ENCODE measurements at regions not wholly inside any gene's neighbourhood (a gene's known extent, or its start where the extent isn't known, plus 50 kb on each side); places are given as distances from the start of the nearest gene placed in this dataset.

DNA sequence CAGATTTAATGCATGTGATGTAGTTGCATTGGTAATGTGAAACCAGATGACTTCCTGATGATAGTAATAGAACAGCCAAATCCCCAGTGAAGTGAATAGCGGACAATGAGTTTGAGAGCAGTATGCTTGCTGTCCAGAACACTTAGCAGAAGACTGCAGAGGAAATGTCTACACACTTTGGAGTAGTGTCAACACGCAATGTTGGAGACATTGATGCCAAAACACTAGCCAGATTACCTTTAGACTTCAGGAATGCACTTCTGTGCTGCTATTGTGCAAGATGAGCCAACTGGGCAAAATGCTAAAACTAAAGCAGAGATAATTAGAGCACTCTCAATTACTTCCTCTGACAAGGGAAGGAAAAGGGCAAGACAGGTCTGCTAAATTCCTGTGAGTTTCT lies 176.7 kb downstream of the PRDM9 start (continued):
- TF ChIP-seq, protein P1, sequence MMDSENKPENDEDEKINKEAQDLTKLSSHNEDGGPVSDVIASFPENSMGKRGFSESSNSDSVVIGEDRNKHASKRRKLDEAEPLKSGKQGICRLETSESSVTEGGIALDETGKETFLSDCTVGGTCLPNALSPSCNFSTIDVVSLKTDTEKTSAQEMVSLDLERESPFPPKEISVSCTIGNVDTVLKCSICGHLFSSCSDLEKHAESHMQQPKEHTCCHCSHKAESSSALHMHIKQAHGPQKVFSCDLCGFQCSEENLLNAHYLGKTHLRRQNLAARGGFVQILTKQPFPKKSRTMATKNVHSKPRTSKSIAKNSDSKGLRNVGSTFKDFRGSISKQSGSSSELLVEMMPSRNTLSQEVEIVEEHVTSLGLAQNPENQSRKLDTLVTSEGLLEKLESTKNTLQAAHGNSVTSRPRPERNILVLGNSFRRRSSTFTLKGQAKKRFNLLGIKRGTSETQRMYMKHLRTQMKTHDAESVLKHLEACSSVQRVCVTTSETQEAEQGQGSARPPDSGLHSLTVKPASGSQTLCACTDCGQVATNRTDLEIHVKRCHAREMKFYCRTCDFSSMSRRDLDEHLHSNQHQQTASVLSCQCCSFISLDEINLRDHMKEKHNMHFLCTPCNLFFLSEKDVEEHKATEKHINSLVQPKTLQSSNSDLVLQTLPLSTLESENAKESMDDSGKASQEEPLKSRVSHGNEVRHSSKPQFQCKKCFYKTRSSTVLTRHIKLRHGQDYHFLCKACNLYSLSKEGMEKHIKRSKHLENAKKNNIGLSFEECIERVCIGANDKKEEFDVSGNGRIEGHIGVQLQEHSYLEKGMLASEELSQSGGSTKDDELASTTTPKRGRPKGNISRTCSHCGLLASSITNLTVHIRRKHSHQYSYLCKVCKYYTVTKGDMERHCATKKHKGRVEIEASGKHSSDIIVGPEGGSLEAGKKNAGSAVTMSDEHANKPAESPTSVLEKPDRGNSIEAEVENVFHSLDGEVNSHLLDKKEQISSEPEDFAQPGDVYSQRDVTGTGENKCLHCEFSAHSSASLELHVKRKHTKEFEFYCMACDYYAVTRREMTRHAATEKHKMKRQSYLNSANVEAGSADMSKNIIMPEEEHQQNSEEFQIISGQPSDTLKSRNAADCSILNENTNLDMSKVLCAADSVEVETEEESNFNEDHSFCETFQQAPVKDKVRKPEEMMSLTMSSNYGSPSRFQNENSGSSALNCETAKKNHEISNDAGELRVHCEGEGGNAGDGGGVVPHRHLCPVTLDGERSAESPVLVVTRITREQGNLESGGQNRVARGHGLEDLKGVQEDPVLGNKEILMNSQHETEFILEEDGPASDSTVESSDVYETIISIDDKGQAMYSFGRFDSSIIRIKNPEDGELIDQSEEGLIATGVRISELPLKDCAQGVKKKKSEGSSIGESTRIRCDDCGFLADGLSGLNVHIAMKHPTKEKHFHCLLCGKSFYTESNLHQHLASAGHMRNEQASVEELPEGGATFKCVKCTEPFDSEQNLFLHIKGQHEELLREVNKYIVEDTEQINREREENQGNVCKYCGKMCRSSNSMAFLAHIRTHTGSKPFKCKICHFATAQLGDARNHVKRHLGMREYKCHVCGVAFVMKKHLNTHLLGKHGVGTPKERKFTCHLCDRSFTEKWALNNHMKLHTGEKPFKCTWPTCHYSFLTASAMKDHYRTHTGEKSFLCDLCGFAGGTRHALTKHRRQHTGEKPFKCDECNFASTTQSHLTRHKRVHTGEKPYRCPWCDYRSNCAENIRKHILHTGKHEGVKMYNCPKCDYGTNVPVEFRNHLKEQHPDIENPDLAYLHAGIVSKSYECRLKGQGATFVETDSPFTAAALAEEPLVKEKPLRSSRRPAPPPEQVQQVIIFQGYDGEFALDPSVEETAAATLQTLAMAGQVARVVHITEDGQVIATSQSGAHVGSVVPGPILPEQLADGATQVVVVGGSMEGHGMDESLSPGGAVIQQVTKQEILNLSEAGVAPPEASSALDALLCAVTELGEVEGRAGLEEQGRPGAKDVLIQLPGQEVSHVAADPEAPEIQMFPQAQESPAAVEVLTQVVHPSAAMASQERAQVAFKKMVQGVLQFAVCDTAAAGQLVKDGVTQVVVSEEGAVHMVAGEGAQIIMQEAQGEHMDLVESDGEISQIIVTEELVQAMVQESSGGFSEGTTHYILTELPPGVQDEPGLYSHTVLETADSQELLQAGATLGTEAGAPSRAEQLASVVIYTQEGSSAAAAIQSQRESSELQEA (CRISPR knock-in tag; IDR thresholded peaks at IDR 0.05; ENCODE audit: not compliant biosample characterization), result no peak
- TF ChIP-seq, protein P2, sequence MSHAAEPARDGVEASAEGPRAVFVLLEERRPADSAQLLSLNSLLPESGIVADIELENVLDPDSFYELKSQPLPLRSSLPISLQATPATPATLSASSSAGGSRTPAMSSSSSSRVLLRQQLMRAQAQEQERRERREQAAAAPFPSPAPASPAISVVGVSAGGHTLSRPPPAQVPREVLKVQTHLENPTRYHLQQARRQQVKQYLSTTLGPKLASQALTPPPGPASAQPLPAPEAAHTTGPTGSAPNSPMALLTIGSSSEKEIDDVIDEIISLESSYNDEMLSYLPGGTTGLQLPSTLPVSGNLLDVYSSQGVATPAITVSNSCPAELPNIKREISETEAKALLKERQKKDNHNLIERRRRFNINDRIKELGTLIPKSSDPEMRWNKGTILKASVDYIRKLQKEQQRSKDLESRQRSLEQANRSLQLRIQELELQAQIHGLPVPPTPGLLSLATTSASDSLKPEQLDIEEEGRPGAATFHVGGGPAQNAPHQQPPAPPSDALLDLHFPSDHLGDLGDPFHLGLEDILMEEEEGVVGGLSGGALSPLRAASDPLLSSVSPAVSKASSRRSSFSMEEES (CRISPR knock-in tag; IDR thresholded peaks at IDR 0.05), result no peak
- TF ChIP-seq MAZ (IDR thresholded peaks at IDR 0.05; ENCODE audit: borderline replicate concordance, low read depth, low read length) (no peak), MAZ (CRISPR knock-in tag; IDR thresholded peaks at IDR 0.05; ENCODE audit: low read depth) (no peak), RELA (CRISPR knock-in tag; IDR thresholded peaks at IDR 0.05) (no peak), SIX1 (CRISPR knock-in tag; IDR thresholded peaks at IDR 0.05; ENCODE audit: borderline replicate concordance) (no peak), ZSCAN30 (CRISPR knock-in tag; IDR thresholded peaks at IDR 0.05) (no peak), ZNF331 (CRISPR knock-in tag; IDR thresholded peaks at IDR 0.05) (no peak), FOXK1 (CRISPR knock-in tag; IDR thresholded peaks at IDR 0.05; ENCODE audit: borderline replicate concordance, low read depth) (no peak), ZNF703 (CRISPR knock-in tag; IDR thresholded peaks at IDR 0.05; ENCODE audit: borderline replicate concordance) (no peak)

All from HepG2 (cell line).